ENCODE measurements at regions not wholly inside any gene's neighbourhood (a gene's known extent, or its start where the extent isn't known, plus 50 kb on each side); places are given as distances from the start of the nearest gene placed in this dataset.

DNA sequence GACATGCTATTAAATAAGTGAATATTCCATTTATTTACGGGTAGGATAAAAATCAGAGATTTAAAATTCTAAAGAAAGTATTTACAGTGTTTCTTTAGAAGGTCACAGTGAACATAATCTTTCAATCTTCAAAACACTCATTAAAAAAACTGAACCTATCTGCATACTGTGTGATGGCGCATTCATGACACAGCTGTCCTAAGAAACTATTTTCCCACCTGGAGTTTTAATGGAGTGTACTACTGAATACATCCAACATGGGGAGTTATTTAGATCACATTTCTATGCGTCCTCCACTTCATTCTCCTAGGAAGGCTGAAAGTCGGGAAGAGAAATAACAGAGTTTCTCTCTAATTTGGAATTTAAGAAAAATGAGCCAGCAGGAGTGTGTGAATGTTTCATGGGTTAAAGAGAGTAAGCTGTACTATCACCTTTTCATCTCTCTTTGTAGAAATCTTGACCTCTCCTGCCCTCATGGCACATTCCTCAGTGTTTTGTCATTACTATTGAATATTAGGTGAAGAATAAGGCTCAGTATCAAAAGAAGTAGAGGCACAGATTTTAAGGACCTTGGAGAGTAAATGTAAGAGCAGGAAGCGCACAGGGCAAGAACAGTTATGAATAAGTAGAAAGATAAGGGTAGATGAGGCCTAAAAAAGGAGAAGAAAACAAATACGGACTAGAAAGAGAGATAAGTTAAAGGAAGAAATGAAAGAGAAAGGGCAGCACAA lies 551.2 kb upstream of the TUSC1 start:
- no peak for TF ChIP-seq FOXM1 (IDR thresholded peaks at IDR 0.05; ENCODE audit: borderline replicate concordance, low read depth)
- no peak for TF ChIP-seq RAD21 (IDR thresholded peaks at IDR 0.05; ENCODE audit: low read depth)
- no peak for TF ChIP-seq EGR1 (IDR thresholded peaks at IDR 0.05)
- TF ChIP-seq, protein P1, sequence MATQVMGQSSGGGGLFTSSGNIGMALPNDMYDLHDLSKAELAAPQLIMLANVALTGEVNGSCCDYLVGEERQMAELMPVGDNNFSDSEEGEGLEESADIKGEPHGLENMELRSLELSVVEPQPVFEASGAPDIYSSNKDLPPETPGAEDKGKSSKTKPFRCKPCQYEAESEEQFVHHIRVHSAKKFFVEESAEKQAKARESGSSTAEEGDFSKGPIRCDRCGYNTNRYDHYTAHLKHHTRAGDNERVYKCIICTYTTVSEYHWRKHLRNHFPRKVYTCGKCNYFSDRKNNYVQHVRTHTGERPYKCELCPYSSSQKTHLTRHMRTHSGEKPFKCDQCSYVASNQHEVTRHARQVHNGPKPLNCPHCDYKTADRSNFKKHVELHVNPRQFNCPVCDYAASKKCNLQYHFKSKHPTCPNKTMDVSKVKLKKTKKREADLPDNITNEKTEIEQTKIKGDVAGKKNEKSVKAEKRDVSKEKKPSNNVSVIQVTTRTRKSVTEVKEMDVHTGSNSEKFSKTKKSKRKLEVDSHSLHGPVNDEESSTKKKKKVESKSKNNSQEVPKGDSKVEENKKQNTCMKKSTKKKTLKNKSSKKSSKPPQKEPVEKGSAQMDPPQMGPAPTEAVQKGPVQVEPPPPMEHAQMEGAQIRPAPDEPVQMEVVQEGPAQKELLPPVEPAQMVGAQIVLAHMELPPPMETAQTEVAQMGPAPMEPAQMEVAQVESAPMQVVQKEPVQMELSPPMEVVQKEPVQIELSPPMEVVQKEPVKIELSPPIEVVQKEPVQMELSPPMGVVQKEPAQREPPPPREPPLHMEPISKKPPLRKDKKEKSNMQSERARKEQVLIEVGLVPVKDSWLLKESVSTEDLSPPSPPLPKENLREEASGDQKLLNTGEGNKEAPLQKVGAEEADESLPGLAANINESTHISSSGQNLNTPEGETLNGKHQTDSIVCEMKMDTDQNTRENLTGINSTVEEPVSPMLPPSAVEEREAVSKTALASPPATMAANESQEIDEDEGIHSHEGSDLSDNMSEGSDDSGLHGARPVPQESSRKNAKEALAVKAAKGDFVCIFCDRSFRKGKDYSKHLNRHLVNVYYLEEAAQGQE (IDR thresholded peaks at IDR 0.05; ENCODE audit: low read depth), result peak; percentile 69

DNA sequence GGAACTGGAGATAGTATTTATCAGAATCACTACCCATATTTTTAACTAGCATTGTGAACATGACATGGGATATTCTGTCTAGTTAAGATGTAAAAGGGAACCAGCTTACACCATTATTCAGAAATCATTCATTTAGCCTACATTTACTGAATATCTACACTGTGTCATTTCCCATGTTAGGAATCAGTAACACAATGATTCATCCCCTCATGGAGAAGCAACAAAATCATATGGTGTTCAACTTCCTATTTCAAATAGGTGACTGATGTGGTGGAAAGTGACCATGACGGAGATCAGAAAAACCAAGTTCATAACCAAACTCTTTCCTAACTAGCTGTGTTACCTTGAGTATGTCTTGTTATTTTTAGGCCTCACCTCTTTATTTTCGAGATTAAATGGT lies 550.0 kb upstream of the TUSC1 start:
- no peak for TF ChIP-seq FOXM1 (IDR thresholded peaks at IDR 0.05; ENCODE audit: borderline replicate concordance, low read depth)
- TF ChIP-seq CREB1 (IDR thresholded peaks at IDR 0.05; ENCODE audit: low read depth), result no peak
- TF ChIP-seq TAF1 (IDR thresholded peaks at IDR 0.05; ENCODE audit: low read depth), result no peak

DNA sequence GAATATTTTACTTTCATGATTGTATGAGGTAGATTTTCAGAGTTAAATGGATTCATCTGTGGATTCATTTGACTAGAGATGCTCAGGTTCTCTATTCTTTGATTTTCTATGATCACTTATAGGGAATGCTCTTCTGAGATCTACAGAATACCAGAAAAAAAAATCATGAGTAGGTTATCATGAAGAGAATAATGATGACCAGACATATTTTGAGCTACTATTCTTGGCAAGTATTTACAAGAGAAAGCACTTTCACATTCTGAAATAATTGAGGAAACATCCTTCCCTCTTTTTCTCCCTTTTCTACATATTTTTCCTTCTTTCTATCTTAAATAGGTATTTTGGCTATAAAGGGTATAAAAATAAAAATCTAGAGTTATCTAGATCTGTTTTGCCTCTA lies 543.0 kb upstream of the TUSC1 start:
- TF ChIP-seq EP300 (IDR thresholded peaks at IDR 0.05; ENCODE audit: borderline replicate concordance) (no peak), RAD21 (IDR thresholded peaks at IDR 0.05; ENCODE audit: low read depth) (no peak), FOXM1 (IDR thresholded peaks at IDR 0.05; ENCODE audit: borderline replicate concordance, low read depth) (no peak), ZBTB7A (IDR thresholded peaks at IDR 0.05; ENCODE audit: low read depth) (no peak), YY1 (IDR thresholded peaks at IDR 0.05; ENCODE audit: low read depth) (no peak), USF1 (IDR thresholded peaks at IDR 0.05) (no peak), CEBPB (IDR thresholded peaks at IDR 0.05) (no peak), TEAD4 (IDR thresholded peaks at IDR 0.05) (no peak), NFIC (IDR thresholded peaks at IDR 0.05) (no peak), TAF1 (IDR thresholded peaks at IDR 0.05; ENCODE audit: low read depth) (no peak), EGR1 (IDR thresholded peaks at IDR 0.05) (no peak), CREB1 (IDR thresholded peaks at IDR 0.05; ENCODE audit: low read depth) (no peak), TCF12 (IDR thresholded peaks at IDR 0.05; ENCODE audit: low read depth) (no peak)
- TF ChIP-seq, protein P2, sequence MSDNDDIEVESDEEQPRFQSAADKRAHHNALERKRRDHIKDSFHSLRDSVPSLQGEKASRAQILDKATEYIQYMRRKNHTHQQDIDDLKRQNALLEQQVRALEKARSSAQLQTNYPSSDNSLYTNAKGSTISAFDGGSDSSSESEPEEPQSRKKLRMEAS (IDR thresholded peaks at IDR 0.05), result no peak
- TF ChIP-seq, protein P1 (IDR thresholded peaks at IDR 0.05; ENCODE audit: low read depth), result no peak

- TF ChIP-seq NFIC (IDR thresholded peaks at IDR 0.05) (no peak), USF1 (IDR thresholded peaks at IDR 0.05) (no peak), CEBPB (IDR thresholded peaks at IDR 0.05) (no peak), TAF1 (IDR thresholded peaks at IDR 0.05; ENCODE audit: low read depth) (no peak), ZBTB7A (IDR thresholded peaks at IDR 0.05; ENCODE audit: low read depth) (no peak), YY1 (IDR thresholded peaks at IDR 0.05; ENCODE audit: low read depth) (no peak), RAD21 (IDR thresholded peaks at IDR 0.05; ENCODE audit: low read depth) (no peak), CREB1 (IDR thresholded peaks at IDR 0.05; ENCODE audit: low read depth) (no peak), TCF12 (IDR thresholded peaks at IDR 0.05; ENCODE audit: low read depth) (no peak), EP300 (IDR thresholded peaks at IDR 0.05; ENCODE audit: borderline replicate concordance) (no peak), EGR1 (IDR thresholded peaks at IDR 0.05) (no peak), TEAD4 (IDR thresholded peaks at IDR 0.05) (no peak), FOXM1 (IDR thresholded peaks at IDR 0.05; ENCODE audit: borderline replicate concordance, low read depth) (no peak)
- TF ChIP-seq, protein P2 (IDR thresholded peaks at IDR 0.05), result no peak
- TF ChIP-seq, protein P1 (IDR thresholded peaks at IDR 0.05; ENCODE audit: low read depth), result no peak
Measured at GRCh38 chr9:26220367-26220766, 542.1 kb upstream of the TUSC1 start.

Measured in Ishikawa (cell line).